ENCODE measurements at regions not wholly inside any gene's neighbourhood (a gene's known extent, or its start where the extent isn't known, plus 50 kb on each side); places are given as distances from the start of the nearest gene placed in this dataset.

- TF ChIP-seq POLR2AphosphoS5 (IDR thresholded peaks at IDR 0.05; ENCODE audit: low read depth, low read length) (no peak), POLR2A (IDR thresholded peaks at IDR 0.05; ENCODE audit: low read depth, low read length) (no peak)
Measured at GRCh38 chr10:36722777-36723176, 402.6 kb upstream of the ANKRD30A start.

Data from GM12892 (cell line).